ENCODE measurements at regions not wholly inside any gene's neighbourhood (a gene's known extent, or its start where the extent isn't known, plus 50 kb on each side); places are given as distances from the start of the nearest gene placed in this dataset.

DNA sequence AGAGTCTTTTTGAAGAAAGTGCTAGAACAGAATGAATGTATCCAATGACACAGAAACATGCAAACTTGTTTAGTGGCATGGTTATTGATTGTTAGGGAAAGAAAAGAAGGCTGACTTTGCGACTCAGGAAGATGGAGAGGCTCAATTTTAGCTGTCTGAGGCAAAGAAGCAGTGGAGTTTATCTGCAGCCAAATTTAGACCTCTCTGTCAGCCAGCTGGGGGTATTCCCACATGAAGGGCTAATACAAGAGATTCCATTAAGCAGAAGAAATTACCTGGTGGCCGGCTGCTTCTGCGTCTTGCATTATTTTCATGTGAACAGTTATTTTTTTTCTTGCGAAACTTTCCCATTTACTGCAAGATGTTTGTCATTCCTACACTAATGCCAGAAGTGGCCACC is 240.2 kb upstream of the NBEA start:
- no peaks in the 10 kb centered on the region for H3K4me1 ChIP-seq (ENCODE audit: insufficient read depth, low read length)
- Mint-ChIP-seq H3K36me3 (ENCODE audit: low read depth) (no peaks in the 10 kb centered on the region), H3K4me3 (no peak overlapping the region), H3K27me3 (no peaks in the 10 kb centered on the region), H3K9me3 (peaks cover 2% of the 10 kb centered on the region), H3K27ac (no peak overlapping the region), H3K4me1 (ENCODE audit: low read depth) (no peaks in the 10 kb centered on the region)
- H3K27ac ChIP-seq (ENCODE audit: low read depth in 1 of 2, low read length in 2 of 2) = no peak overlapping the region
- ChIA-PET CTCF (no interaction called here), POLR2A (no interaction called here)
- no peak overlapping the region for H3K4me3 ChIP-seq (ENCODE audit: low read length)
- TF ChIP-seq, protein P1, sequence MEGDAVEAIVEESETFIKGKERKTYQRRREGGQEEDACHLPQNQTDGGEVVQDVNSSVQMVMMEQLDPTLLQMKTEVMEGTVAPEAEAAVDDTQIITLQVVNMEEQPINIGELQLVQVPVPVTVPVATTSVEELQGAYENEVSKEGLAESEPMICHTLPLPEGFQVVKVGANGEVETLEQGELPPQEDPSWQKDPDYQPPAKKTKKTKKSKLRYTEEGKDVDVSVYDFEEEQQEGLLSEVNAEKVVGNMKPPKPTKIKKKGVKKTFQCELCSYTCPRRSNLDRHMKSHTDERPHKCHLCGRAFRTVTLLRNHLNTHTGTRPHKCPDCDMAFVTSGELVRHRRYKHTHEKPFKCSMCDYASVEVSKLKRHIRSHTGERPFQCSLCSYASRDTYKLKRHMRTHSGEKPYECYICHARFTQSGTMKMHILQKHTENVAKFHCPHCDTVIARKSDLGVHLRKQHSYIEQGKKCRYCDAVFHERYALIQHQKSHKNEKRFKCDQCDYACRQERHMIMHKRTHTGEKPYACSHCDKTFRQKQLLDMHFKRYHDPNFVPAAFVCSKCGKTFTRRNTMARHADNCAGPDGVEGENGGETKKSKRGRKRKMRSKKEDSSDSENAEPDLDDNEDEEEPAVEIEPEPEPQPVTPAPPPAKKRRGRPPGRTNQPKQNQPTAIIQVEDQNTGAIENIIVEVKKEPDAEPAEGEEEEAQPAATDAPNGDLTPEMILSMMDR (IDR thresholded peaks at IDR 0.05) = no peak
- ATAC-seq (ENCODE audit: poor library complexity) (no peak), DNase-seq (no peak)
- H3K36me3 ChIP-seq (ENCODE audit: insufficient read depth, low read length) = no peaks in the 10 kb centered on the region
- H3K27me3 ChIP-seq (ENCODE audit: control insufficient read depth in 1 of 2, insufficient read depth in 2 of 2, low read length in 2 of 2) = no peaks in the 10 kb centered on the region
- intact Hi-C loops (cut with DNase I, micrococcal nuclease) = no loop called here
- peaks cover 0 to 7% of the 10 kb centered on the region in 2 experiments for H3K9me3 ChIP-seq (ENCODE audit: control insufficient read depth in 1 of 2, insufficient read depth in 1 of 2, low read length in 2 of 2)

DNA sequence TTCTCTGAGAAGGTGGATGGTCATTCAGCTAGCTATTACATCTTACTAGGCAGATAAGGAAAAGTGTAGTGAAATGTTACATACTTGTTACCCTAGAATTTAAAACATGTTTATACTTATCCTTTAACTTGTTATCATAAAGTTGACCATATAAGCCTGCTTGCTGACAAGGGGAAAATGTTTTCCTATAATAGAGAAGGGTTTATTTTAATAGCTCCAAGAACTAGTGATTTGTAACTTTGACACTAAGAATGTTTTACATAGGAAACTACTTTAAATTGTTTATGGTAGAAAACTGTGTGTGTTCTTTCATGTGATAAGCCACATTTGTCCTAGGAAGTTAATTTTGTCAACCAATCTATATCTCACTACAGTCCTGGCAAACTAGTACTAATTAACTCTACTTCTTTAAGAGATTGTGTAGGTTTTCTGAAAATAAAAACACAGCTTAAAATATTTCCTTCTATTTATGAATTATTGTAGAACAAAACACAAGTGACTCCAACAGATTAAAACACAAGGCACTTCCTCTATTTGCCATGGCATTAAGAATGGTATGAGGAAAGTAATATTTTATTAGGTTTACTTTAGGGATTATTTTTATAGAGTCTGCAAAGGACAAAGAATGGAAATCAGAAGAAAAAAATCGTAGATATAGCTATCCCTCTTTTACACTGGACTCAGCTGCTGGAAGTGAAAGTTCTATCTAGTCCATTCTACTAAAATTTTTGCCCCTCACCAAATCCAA is 233.3 kb upstream of the NBEA start:
- Mint-ChIP-seq H3K4me3 (no peak overlapping the region), H3K4me1 (ENCODE audit: low read depth) (no peaks in the 10 kb centered on the region), H3K36me3 (ENCODE audit: low read depth) (no peaks in the 10 kb centered on the region), H3K27ac (no peak overlapping the region), H3K27me3 (no peaks in the 10 kb centered on the region), H3K9me3 (peaks cover 2% of the 10 kb centered on the region)
- H3K27me3 ChIP-seq (ENCODE audit: control insufficient read depth in 1 of 2, insufficient read depth in 2 of 2, low read length in 2 of 2) = no peaks in the 10 kb centered on the region
- H3K27ac ChIP-seq (ENCODE audit: low read depth in 1 of 2, low read length in 2 of 2) = no peak overlapping the region
- no peaks in the 10 kb centered on the region for H3K4me1 ChIP-seq (ENCODE audit: insufficient read depth, low read length)
- TF ChIP-seq, protein P1 (IDR thresholded peaks at IDR 0.05) = no peak
- DNase-seq (no peak), ATAC-seq (ENCODE audit: poor library complexity) (no peak)
- H3K9me3 ChIP-seq (ENCODE audit: control insufficient read depth in 1 of 2, insufficient read depth in 1 of 2, low read length in 2 of 2) = peaks cover 0 to 7% of the 10 kb centered on the region in 2 experiments
- no peaks in the 10 kb centered on the region for H3K36me3 ChIP-seq (ENCODE audit: insufficient read depth, low read length)
- ChIA-PET POLR2A (no interaction called here), CTCF (no interaction called here)
- no peak overlapping the region for H3K4me3 ChIP-seq (ENCODE audit: low read length)
- intact Hi-C loops (cut with DNase I, micrococcal nuclease) = no loop called here

DNA sequence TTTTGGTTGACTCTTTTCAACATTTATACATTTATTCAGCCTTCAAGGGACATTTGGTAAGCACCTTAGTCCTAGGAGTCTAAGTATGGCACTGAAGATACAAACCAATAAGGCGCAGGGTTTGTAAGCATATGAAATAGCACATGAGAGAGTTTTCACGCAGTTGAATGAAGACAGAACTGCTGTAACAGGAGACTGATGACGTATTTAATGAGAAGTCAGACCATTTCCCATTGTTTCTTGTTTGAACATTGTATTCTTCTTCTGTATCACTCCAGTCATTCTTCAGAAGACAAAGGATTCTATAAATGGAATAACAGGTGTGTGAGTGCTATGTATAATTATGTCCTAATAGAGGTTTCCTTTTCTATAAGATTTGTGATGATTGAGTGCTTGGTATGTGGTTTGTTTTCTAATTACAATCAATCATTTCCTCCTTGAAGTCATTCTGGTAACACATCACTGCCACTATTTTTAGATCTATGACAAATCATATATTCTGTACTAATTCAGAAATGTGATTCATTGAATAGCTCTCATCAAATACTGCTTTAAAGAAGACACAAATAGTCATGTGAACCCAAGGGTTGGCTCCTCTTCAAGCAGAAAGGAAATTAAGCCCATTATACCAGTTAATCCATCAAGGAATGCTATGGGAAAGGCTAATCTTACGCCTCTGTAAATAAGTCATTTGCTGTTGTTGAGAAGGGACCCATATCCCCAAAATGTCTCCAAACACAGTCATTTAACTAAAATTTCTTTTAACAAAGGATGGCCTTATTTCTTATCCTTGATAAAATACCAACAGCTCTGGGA is 222.8 kb upstream of the NBEA start:
- ChIA-PET CTCF (no interaction called here), POLR2A (no interaction called here)
- Mint-ChIP-seq H3K27ac (no peak overlapping the region), H3K9me3 (peaks cover 8% of the 10 kb centered on the region), H3K36me3 (ENCODE audit: low read depth) (no peaks in the 10 kb centered on the region), H3K4me1 (ENCODE audit: low read depth) (no peaks in the 10 kb centered on the region), H3K27me3 (peaks cover 11% of the 10 kb centered on the region), H3K4me3 (no peak overlapping the region)
- ATAC-seq (ENCODE audit: poor library complexity) (no peak), DNase-seq (no peak)
- H3K27ac ChIP-seq (ENCODE audit: low read depth in 1 of 2, low read length in 2 of 2) = no peak overlapping the region
- intact Hi-C loops (cut with DNase I, micrococcal nuclease) = no loop called here
- TF ChIP-seq, protein P1 (IDR thresholded peaks at IDR 0.05) = no peak
- no peak overlapping the region for H3K4me3 ChIP-seq (ENCODE audit: low read length)
- H3K27me3 ChIP-seq (ENCODE audit: control insufficient read depth in 1 of 2, insufficient read depth in 2 of 2, low read length in 2 of 2) = no peaks in the 10 kb centered on the region
- no peaks in the 10 kb centered on the region for H3K36me3 ChIP-seq (ENCODE audit: insufficient read depth, low read length)
- H3K4me1 ChIP-seq (ENCODE audit: insufficient read depth, low read length) = no peaks in the 10 kb centered on the region
- H3K9me3 ChIP-seq (ENCODE audit: control insufficient read depth in 1 of 2, insufficient read depth in 1 of 2, low read length in 2 of 2) = no peaks in the 10 kb centered on the region
